H1 (cell line): ENCODE measurements at regions not wholly inside any gene's neighbourhood (a gene's known extent, or its start where the extent isn't known, plus 50 kb on each side); places are given as distances from the start of the nearest gene placed in this dataset.

Source experiments
- BCL11A ChIP-seq, 2 experiments: IDR thresholded peaks; one replicate each; pipeline ENCODE4 v1.6.1; 2011; ENCODE audit warnings: low read depth in 2 of 2, low read length in 2 of 2, mild to moderate bottlenecking in 2 of 2
- HDAC2 ChIP-seq, 2 experiments: fragments of 300-600 bp in 1 of 2; sonication (generic) in 1 of 2; IDR thresholded peaks; 2 replicates each; pipeline ENCODE4 v1.6.1; 2011 to 2012; ENCODE audit warnings: low read depth in 2 of 2, low read length in 2 of 2, mild to moderate bottlenecking in 2 of 2, moderate library complexity in 2 of 2, borderline replicate concordance in 1 of 2, inconsistent platforms in 1 of 2
- KDM1A ChIP-seq: fragments of 200-600, 300-600 bp; sonication (generic); IDR thresholded peaks from 2 replicates; pipeline ENCODE4 v1.7.1; 2016; ENCODE audit warnings: mild to moderate bottlenecking, low read length, borderline replicate concordance
- NRF1 ChIP-seq: IDR thresholded peaks from 2 replicates; pipeline ENCODE4 v1.6.1; 2011; ENCODE audit warnings: mild to moderate bottlenecking, low read depth, low read length, improper control_type of control experiment
- RBBP5 ChIP-seq: IDR thresholded peaks from 2 replicates; pipeline ENCODE4 v1.7.1; 2012; ENCODE audit warnings: low read depth, mild to moderate bottlenecking, inconsistent platforms, low read length, moderate library complexity, borderline replicate concordance
- RXRA ChIP-seq: IDR thresholded peaks from 2 replicates; pipeline ENCODE4 v1.6.1; 2011; ENCODE audit warnings: low read depth, mild to moderate bottlenecking, low read length, moderate library complexity; ENCODE audit not compliant: insufficient read depth
- SAP30 ChIP-seq: fragments of 300-600 bp; sonication (generic); IDR thresholded peaks from 2 replicates; pipeline ENCODE4 v1.7.1; 2012; ENCODE audit warnings: low read length, moderate library complexity, mild to moderate bottlenecking, inconsistent platforms; ENCODE audit not compliant: insufficient read depth, insufficient replicate concordance
- SIRT6 ChIP-seq: IDR thresholded peaks from one replicate; pipeline ENCODE4 v1.7.1; 2012; ENCODE audit warnings: low read length, inconsistent platforms
- TF ChIP-seq, protein P1 (sequence below): fragments of 300-600 bp; sonication (generic); IDR thresholded peaks from 2 replicates; pipeline ENCODE4 v1.7.1; 2012; ENCODE audit warnings: low read length, moderate library complexity, mild to moderate bottlenecking, inconsistent platforms; ENCODE audit not compliant: insufficient replicate concordance
- TF ChIP-seq, protein P2 (sequence below): IDR thresholded peaks from 2 replicates; pipeline ENCODE4 v1.6.1; 2012; ENCODE audit warnings: low read length, inconsistent platforms

DNA sequence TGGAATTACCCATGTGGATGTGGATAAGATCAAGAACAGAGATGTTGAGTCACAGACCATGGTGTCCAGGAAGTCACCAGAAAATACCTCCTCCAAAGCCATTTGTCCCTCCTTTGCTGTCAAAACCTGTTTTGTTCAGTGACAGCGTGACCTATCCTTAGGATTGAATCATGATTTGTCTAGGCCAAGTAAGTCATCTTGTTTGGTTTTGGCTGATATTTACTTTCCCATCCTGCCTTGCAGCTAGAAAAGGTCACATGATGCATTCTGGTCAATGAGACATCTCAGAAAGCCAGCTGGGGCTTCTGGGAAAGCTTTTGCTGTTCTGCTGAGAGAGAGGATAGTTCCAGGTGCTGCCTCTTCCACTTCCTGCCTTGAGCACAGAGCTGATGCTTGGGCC is 225.3 kb upstream of the ZMIZ1 start (continued):
- TF ChIP-seq, protein P1, sequence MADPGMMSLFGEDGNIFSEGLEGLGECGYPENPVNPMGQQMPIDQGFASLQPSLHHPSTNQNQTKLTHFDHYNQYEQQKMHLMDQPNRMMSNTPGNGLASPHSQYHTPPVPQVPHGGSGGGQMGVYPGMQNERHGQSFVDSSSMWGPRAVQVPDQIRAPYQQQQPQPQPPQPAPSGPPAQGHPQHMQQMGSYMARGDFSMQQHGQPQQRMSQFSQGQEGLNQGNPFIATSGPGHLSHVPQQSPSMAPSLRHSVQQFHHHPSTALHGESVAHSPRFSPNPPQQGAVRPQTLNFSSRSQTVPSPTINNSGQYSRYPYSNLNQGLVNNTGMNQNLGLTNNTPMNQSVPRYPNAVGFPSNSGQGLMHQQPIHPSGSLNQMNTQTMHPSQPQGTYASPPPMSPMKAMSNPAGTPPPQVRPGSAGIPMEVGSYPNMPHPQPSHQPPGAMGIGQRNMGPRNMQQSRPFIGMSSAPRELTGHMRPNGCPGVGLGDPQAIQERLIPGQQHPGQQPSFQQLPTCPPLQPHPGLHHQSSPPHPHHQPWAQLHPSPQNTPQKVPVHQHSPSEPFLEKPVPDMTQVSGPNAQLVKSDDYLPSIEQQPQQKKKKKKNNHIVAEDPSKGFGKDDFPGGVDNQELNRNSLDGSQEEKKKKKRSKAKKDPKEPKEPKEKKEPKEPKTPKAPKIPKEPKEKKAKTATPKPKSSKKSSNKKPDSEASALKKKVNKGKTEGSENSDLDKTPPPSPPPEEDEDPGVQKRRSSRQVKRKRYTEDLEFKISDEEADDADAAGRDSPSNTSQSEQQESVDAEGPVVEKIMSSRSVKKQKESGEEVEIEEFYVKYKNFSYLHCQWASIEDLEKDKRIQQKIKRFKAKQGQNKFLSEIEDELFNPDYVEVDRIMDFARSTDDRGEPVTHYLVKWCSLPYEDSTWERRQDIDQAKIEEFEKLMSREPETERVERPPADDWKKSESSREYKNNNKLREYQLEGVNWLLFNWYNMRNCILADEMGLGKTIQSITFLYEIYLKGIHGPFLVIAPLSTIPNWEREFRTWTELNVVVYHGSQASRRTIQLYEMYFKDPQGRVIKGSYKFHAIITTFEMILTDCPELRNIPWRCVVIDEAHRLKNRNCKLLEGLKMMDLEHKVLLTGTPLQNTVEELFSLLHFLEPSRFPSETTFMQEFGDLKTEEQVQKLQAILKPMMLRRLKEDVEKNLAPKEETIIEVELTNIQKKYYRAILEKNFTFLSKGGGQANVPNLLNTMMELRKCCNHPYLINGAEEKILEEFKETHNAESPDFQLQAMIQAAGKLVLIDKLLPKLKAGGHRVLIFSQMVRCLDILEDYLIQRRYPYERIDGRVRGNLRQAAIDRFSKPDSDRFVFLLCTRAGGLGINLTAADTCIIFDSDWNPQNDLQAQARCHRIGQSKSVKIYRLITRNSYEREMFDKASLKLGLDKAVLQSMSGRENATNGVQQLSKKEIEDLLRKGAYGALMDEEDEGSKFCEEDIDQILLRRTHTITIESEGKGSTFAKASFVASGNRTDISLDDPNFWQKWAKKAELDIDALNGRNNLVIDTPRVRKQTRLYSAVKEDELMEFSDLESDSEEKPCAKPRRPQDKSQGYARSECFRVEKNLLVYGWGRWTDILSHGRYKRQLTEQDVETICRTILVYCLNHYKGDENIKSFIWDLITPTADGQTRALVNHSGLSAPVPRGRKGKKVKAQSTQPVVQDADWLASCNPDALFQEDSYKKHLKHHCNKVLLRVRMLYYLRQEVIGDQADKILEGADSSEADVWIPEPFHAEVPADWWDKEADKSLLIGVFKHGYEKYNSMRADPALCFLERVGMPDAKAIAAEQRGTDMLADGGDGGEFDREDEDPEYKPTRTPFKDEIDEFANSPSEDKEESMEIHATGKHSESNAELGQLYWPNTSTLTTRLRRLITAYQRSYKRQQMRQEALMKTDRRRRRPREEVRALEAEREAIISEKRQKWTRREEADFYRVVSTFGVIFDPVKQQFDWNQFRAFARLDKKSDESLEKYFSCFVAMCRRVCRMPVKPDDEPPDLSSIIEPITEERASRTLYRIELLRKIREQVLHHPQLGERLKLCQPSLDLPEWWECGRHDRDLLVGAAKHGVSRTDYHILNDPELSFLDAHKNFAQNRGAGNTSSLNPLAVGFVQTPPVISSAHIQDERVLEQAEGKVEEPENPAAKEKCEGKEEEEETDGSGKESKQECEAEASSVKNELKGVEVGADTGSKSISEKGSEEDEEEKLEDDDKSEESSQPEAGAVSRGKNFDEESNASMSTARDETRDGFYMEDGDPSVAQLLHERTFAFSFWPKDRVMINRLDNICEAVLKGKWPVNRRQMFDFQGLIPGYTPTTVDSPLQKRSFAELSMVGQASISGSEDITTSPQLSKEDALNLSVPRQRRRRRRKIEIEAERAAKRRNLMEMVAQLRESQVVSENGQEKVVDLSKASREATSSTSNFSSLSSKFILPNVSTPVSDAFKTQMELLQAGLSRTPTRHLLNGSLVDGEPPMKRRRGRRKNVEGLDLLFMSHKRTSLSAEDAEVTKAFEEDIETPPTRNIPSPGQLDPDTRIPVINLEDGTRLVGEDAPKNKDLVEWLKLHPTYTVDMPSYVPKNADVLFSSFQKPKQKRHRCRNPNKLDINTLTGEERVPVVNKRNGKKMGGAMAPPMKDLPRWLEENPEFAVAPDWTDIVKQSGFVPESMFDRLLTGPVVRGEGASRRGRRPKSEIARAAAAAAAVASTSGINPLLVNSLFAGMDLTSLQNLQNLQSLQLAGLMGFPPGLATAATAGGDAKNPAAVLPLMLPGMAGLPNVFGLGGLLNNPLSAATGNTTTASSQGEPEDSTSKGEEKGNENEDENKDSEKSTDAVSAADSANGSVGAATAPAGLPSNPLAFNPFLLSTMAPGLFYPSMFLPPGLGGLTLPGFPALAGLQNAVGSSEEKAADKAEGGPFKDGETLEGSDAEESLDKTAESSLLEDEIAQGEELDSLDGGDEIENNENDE = no peak
- TF ChIP-seq HDAC2 (IDR thresholded peaks at IDR 0.05; ENCODE audit: borderline replicate concordance in 1 of 2, low read depth in 2 of 2, low read length in 2 of 2) = no peak
- TF ChIP-seq NRF1 = no peak
- TF ChIP-seq KDM1A = no peak
- TF ChIP-seq, protein P2, sequence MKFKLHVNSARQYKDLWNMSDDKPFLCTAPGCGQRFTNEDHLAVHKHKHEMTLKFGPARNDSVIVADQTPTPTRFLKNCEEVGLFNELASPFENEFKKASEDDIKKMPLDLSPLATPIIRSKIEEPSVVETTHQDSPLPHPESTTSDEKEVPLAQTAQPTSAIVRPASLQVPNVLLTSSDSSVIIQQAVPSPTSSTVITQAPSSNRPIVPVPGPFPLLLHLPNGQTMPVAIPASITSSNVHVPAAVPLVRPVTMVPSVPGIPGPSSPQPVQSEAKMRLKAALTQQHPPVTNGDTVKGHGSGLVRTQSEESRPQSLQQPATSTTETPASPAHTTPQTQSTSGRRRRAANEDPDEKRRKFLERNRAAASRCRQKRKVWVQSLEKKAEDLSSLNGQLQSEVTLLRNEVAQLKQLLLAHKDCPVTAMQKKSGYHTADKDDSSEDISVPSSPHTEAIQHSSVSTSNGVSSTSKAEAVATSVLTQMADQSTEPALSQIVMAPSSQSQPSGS = no peak
- TF ChIP-seq BCL11A (IDR thresholded peaks at IDR 0.05; ENCODE audit: low read depth in 2 of 2, low read length in 2 of 2) = no peak
- TF ChIP-seq SAP30 = no peak
- TF ChIP-seq RBBP5 = no peak
- TF ChIP-seq SIRT6 = no peak
- TF ChIP-seq RXRA = no peak
